ENCODE measurements at regions not wholly inside any gene's neighbourhood (a gene's known extent, or its start where the extent isn't known, plus 50 kb on each side); places are given as distances from the start of the nearest gene placed in this dataset.
"Not testable (repeated sequence)": the region's sequence is repeated elsewhere in the genome, so short reads cannot be mapped to it uniquely, and the experiment has no call there.

DNA sequence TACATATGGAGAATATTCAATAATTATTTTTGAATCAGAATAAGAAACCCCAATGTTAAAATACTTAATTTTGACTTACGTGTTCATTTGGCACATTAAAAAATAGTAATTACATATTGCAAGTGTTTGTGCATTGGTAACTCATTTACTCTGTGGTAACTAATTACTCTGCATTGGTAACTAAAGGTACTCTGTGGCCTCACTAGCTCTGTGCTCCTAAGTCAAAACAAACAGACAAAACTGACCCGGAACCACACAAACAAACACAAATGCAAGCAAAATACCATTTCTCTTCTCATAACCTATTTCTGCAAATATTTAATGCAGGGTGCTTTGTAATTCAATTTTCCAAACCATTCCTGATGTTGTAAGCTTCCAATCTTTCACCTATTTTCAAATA is 1244.3 kb downstream of the REEP3 start:
- no peak for TF ChIP-seq EP300 (IDR thresholded peaks at IDR 0.05)
- no peak for TF ChIP-seq POLR2AphosphoS5 (IDR thresholded peaks at IDR 0.05)
- TF ChIP-seq, protein P1, sequence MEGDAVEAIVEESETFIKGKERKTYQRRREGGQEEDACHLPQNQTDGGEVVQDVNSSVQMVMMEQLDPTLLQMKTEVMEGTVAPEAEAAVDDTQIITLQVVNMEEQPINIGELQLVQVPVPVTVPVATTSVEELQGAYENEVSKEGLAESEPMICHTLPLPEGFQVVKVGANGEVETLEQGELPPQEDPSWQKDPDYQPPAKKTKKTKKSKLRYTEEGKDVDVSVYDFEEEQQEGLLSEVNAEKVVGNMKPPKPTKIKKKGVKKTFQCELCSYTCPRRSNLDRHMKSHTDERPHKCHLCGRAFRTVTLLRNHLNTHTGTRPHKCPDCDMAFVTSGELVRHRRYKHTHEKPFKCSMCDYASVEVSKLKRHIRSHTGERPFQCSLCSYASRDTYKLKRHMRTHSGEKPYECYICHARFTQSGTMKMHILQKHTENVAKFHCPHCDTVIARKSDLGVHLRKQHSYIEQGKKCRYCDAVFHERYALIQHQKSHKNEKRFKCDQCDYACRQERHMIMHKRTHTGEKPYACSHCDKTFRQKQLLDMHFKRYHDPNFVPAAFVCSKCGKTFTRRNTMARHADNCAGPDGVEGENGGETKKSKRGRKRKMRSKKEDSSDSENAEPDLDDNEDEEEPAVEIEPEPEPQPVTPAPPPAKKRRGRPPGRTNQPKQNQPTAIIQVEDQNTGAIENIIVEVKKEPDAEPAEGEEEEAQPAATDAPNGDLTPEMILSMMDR (IDR thresholded peaks at IDR 0.05) = no peak
- no peak for TF ChIP-seq POLR2A (IDR thresholded peaks at IDR 0.05)
- no peaks in the 10 kb centered on the region for H3K27me3 ChIP-seq
- no peak overlapping the region for H3K27ac ChIP-seq
- no peaks in the 10 kb centered on the region for H3K4me1 ChIP-seq
- DNase-seq = no peak
- no peaks in the 10 kb centered on the region for H3K36me3 ChIP-seq
- WGBS, 2 donors = 85 to 92% methylated on average over 2 of the region's 2 CpGs
- intact Hi-C loops (cut with DNase I) = no loop called here
- no peak overlapping the region for H3K4me3 ChIP-seq
- no peaks in the 10 kb centered on the region for H3K9me3 ChIP-seq

DNA sequence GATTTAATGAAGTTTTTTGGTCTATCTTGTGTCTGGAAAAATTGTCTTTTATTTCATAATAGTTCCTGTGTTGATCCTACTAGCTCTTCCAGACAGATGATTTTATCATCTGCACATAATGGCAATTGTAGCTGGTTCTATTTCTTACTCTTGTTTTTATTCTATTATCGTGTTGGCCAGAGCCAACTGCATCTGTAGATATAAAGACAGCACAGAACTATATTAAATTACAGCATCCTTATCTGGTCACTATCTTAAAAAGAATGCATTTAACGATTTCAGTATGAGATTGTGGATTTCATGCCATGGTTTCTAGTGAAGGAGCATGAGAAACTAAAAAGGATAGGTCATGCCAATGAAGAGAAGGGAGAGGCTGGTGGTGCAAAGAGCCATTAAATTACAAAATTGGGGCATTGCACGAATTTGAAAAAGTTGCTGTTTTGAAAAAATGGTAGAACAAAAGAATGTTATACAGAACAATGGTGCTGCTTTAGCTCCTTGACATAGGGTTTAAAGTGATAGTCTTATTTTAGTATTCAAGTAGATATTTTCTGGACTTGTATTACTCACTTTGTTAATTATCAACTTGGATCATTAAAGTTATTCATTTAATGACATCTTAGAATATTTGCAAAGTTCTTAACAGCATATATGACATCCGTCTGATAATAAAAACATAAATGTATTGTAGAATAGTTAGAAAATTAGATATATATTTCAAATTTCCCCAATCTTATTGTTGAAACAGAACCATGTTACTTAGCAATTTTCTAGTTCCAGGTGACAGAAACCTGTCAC is 1250.3 kb downstream of the REEP3 start:
- H3K4me1 ChIP-seq = no peaks in the 10 kb centered on the region
- DNase-seq = no peak
- no peak overlapping the region for H3K27ac ChIP-seq
- TF ChIP-seq, protein P1 (IDR thresholded peaks at IDR 0.05) = no peak
- TF ChIP-seq POLR2AphosphoS5 (IDR thresholded peaks at IDR 0.05) (no peak), EP300 (IDR thresholded peaks at IDR 0.05) (no peak), POLR2A (IDR thresholded peaks at IDR 0.05) (no peak)
- no peak overlapping the region for H3K4me3 ChIP-seq
- WGBS, 2 donors = 69 to 79% methylated on average over 4 of the region's 4 CpGs
- H3K27me3 ChIP-seq = no peaks in the 10 kb centered on the region
- H3K9me3 ChIP-seq = no peaks in the 10 kb centered on the region
- intact Hi-C loops (cut with DNase I) = no loop called here
- H3K36me3 ChIP-seq = no peaks in the 10 kb centered on the region

DNA sequence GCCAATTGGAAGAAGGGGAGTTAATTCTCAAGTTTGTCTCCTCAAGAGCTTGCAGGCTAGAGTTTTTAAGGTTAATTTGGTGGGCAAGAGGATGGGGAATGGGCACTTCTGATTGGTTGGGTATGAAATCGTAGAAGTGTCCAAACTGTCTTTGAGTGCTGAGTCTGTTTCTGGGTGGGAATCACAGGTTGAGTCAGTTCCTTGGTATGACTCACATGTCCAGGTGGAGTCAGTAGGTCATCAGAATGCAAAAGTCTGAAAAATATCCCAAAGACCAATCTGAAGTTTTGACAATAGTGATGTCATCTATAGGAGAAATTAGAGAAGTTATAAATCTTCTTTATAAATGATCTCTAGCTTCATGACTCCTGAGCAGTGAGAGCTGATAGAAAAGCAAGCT is 1252.2 kb downstream of the REEP3 start:
- DNase-seq = no peak
- Histone ChIP-seq H3K36me3 (no peaks in the 10 kb centered on the region), H3K27ac (no peak overlapping the region), H3K27me3 (no peaks in the 10 kb centered on the region), H3K9me3 (no peaks in the 10 kb centered on the region), H3K4me1 (no peaks in the 10 kb centered on the region), H3K4me3 (no peak overlapping the region)
- intact Hi-C loops (cut with DNase I) = no loop called here
- 90% methylated on average over 1 of the region's 1 CpG for WGBS, 2 donors
- TF ChIP-seq POLR2AphosphoS5 (IDR thresholded peaks at IDR 0.05) (no peak), POLR2A (IDR thresholded peaks at IDR 0.05) (no peak), EP300 (IDR thresholded peaks at IDR 0.05) (no peak)
- TF ChIP-seq, protein P1 (IDR thresholded peaks at IDR 0.05) = no peak

DNA sequence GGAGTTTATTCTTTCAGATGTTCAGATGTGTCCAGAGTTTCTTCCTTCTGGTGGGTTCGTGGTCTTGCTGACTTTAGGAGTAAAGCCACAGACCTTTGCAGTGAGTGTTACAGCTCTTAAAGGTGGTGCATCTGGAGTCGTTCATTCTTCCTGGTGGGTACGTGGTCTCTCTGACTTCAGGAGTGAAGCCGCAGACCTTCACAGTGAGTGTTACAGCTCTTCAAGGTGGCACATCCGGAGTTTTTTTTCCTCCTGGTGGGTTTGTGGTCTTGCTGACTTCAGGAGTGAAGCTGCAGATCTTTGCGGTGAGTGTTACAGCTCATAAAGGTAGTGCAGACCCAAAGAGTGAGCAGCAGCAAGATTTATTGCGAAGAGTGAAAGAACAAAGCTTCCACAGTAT is 1263.2 kb downstream of the REEP3 start:
- H3K27me3 ChIP-seq; H3K9me3 ChIP-seq; H3K27ac ChIP-seq; H3K36me3 ChIP-seq; H3K4me3 ChIP-seq; intact Hi-C loops (cut with DNase I); H3K4me1 ChIP-seq; DNase-seq: not testable (repeated sequence)
- WGBS, 2 donors = 86 to 90% methylated on average over 7 of the region's 7 CpGs

DNA sequence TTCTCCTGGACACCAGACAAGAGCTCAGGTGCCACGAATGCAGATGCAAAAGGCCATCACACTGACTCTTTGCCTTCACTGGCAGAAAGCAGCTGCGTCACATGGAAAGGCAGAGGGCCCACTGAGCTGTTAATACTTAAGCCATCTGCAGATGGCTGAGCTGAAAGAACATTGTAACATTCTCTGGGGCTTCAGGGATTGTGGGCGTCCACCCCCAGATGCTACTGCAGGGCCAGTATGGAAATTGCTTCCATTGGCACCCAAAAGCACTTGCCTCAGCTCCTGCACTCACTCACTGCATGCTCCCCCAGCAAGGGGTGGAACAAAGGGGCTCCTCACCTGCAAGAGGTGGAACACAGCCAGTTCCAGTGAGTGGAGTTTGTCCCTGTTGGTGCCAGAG is 1264.6 kb downstream of the REEP3 start:
- intact Hi-C loops (cut with DNase I) = no loop called here
- TF ChIP-seq, protein P1 (IDR thresholded peaks at IDR 0.05) = no peak
- TF ChIP-seq POLR2A (IDR thresholded peaks at IDR 0.05) = no peak
- TF ChIP-seq EP300 (IDR thresholded peaks at IDR 0.05) = no peak
- TF ChIP-seq POLR2AphosphoS5 (IDR thresholded peaks at IDR 0.05) = no peak
- H3K4me3 ChIP-seq = no peak overlapping the region

More for the DNA sequence above, 1264.6 kb downstream of the REEP3 start:
- no peaks in the 10 kb centered on the region for H3K4me1 ChIP-seq
- WGBS, 2 donors = 77 to 84% methylated on average over 3 of the region's 3 CpGs
- DNase-seq = no peak
- no peaks in the 10 kb centered on the region for H3K27me3 ChIP-seq
- H3K36me3 ChIP-seq = no peaks in the 10 kb centered on the region
- no peak overlapping the region for H3K27ac ChIP-seq
- peaks cover 0 to 3% (median 0%) of the 10 kb centered on the region in 4 donors for H3K9me3 ChIP-seq
